ENCODE measurements at regions not wholly inside any gene's neighbourhood (a gene's known extent, or its start where the extent isn't known, plus 50 kb on each side); places are given as distances from the start of the nearest gene placed in this dataset.

DNA sequence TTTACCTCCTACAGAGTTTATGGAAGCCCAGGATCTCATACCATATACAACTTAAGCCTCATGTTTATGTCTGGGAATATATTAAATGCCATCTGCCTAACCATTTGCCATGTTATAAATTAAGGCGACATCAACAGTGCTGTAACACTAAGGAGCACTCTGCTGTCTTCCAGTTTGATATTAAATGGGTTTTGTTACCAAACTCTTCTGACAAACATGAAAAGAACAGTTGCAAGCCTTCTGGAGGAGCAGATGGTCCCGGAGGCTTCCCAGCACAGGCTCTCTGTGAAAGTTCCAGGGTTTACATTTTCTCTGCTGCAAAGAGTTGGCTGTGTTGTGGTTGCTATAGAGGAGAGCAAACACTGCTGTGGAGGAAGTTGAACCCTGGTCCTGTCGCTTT, 545.3 kb upstream of the SALL1 start:
- Histone ChIP-seq H3K9me3 (ENCODE audit: control insufficient read depth, insufficient read depth, low read length) (no peaks in the 10 kb centered on the region), H3K27ac (ENCODE audit: low read depth, low read length) (no peak overlapping the region), H3K27me3 (ENCODE audit: control insufficient read depth, insufficient read depth, low read length) (no peaks in the 10 kb centered on the region), H3K4me3 (ENCODE audit: low read depth, low read length) (no peak overlapping the region)
- POLR2A ChIA-PET = no interaction called here
- DNase-seq (ENCODE audit: low read depth, low spot score) = no peak
- CTCF ChIA-PET = no interaction called here
- TF ChIP-seq, protein P1, sequence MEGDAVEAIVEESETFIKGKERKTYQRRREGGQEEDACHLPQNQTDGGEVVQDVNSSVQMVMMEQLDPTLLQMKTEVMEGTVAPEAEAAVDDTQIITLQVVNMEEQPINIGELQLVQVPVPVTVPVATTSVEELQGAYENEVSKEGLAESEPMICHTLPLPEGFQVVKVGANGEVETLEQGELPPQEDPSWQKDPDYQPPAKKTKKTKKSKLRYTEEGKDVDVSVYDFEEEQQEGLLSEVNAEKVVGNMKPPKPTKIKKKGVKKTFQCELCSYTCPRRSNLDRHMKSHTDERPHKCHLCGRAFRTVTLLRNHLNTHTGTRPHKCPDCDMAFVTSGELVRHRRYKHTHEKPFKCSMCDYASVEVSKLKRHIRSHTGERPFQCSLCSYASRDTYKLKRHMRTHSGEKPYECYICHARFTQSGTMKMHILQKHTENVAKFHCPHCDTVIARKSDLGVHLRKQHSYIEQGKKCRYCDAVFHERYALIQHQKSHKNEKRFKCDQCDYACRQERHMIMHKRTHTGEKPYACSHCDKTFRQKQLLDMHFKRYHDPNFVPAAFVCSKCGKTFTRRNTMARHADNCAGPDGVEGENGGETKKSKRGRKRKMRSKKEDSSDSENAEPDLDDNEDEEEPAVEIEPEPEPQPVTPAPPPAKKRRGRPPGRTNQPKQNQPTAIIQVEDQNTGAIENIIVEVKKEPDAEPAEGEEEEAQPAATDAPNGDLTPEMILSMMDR (IDR thresholded peaks at IDR 0.05; ENCODE audit: low read depth, low read length) = no peak

DNA sequence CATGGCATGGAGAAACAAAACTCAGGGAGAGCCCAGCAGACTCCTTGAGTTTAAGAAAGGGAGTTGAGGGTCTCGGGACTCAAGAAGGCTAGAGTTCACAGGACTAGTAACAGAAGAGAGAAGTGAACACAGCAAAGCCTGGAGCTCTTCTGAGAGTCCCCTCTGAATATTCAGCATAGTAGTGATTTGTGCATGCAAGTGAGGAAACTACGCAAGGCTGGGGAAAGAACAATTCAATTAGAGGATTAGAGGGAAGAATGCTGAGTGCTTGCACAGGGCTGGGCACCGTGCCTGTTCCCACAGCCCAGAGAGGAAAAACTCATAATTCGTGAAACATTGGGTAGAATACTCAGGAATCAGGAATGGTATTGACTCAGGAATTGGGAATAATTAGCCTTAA, 540.0 kb upstream of the SALL1 start:
- ChIA-PET POLR2A (no interaction called here), CTCF (no interaction called here)
- no peak overlapping the region for H3K27ac ChIP-seq (ENCODE audit: low read depth, low read length)
- TF ChIP-seq, protein P1 (IDR thresholded peaks at IDR 0.05; ENCODE audit: low read depth, low read length) = no peak
- H3K4me3 ChIP-seq (ENCODE audit: low read depth, low read length) = no peak overlapping the region
- no peaks in the 10 kb centered on the region for H3K9me3 ChIP-seq (ENCODE audit: control insufficient read depth, insufficient read depth, low read length)
- no peaks in the 10 kb centered on the region for H3K27me3 ChIP-seq (ENCODE audit: control insufficient read depth, insufficient read depth, low read length)
- no peak for DNase-seq (ENCODE audit: low read depth, low spot score)

DNA sequence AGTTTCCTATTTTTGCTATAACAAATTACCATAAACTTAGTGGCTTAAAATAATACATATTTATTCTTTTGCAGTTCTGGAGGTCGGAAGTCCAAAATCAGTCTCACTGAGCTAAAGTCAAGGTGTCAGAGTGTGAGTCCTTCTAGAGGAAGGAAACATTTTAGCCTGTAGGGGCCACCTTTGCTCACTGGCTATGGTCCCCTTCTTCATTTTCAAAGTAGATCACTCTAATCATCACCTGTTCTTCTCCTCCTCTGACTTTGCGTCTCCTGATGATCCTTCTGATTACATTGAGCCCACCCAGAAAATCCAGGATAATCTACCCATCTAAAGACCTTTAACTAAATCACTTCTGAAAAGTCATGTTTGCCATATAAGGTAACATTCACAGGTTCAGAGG, 534.4 kb upstream of the SALL1 start:
- CTCF ChIA-PET = no interaction called here
- Histone ChIP-seq H3K4me3 (ENCODE audit: low read depth, low read length) (no peak overlapping the region), H3K9me3 (ENCODE audit: control insufficient read depth, insufficient read depth, low read length) (no peaks in the 10 kb centered on the region), H3K27me3 (ENCODE audit: control insufficient read depth, insufficient read depth, low read length) (no peaks in the 10 kb centered on the region), H3K27ac (ENCODE audit: low read depth, low read length) (no peak overlapping the region)
- POLR2A ChIA-PET = no interaction called here
- no peak for DNase-seq (ENCODE audit: low read depth, low spot score)
- TF ChIP-seq, protein P1 (IDR thresholded peaks at IDR 0.05; ENCODE audit: low read depth, low read length) = no peak

DNA sequence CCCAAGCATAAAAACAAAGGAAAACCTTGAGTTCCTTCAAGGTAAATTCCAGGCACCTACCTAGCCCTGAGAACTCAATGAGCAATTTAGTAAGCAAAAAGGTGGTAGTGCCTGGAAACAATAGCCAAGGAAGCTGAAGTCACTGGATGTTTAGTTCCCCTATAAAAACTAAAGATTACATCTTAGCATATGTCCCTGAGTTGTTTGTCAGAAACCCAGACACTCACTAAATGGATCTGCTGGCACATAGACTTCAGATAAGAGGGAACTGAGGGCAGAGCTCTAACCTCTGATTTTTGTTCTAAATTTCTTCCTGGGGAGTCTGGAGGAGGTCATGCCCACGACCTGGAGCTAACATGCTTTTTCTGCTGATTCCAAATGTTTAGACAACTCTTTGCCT, 532.8 kb upstream of the SALL1 start:
- TF ChIP-seq, protein P1 (IDR thresholded peaks at IDR 0.05; ENCODE audit: low read depth, low read length) = no peak
- no peak overlapping the region for H3K27ac ChIP-seq (ENCODE audit: low read depth, low read length)
- ChIA-PET CTCF (no interaction called here), POLR2A (no interaction called here)
- no peaks in the 10 kb centered on the region for H3K27me3 ChIP-seq (ENCODE audit: control insufficient read depth, insufficient read depth, low read length)
- no peak for DNase-seq (ENCODE audit: low read depth, low spot score)
- no peak overlapping the region for H3K4me3 ChIP-seq (ENCODE audit: low read depth, low read length)
- H3K9me3 ChIP-seq (ENCODE audit: control insufficient read depth, insufficient read depth, low read length) = no peaks in the 10 kb centered on the region

DNA sequence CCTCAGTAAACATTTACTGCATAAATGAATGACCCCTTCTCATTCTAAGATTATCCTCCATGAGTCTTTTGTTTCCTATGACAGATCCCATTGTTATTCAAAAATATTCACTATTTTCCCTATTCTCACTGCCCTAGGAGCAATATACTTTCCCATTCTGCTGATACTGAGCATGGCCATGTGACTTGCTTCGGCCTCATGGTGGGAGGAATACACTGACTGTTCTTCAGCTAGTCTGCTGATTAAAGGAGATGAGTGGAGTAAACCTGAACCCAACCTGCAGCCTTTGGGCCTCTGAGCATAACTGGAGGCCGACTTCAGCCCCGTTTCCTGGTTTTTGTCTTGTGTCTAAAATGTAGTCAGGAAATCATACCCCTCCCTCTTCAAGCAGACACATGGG, 531.8 kb upstream of the SALL1 start:
- ChIA-PET POLR2A (no interaction called here), CTCF (no interaction called here)
- Histone ChIP-seq H3K27ac (ENCODE audit: low read depth, low read length) (no peak overlapping the region), H3K27me3 (ENCODE audit: control insufficient read depth, insufficient read depth, low read length) (no peaks in the 10 kb centered on the region), H3K9me3 (ENCODE audit: control insufficient read depth, insufficient read depth, low read length) (no peaks in the 10 kb centered on the region), H3K4me3 (ENCODE audit: low read depth, low read length) (no peak overlapping the region)
- TF ChIP-seq, protein P1 (IDR thresholded peaks at IDR 0.05; ENCODE audit: low read depth, low read length) = no peak
- no peak for DNase-seq (ENCODE audit: low read depth, low spot score)
